ENCODE measurements at regions not wholly inside any gene's neighbourhood (a gene's known extent, or its start where the extent isn't known, plus 50 kb on each side); places are given as distances from the start of the nearest gene placed in this dataset.

- DNase-seq = no peak
- H3K4me3 ChIP-seq = no peak overlapping the region
- H3K36me3 ChIP-seq = no peaks in the 10 kb centered on the region
- H3K27me3 ChIP-seq = no peaks in the 10 kb centered on the region
- no peak overlapping the region for H3K27ac ChIP-seq
- no peak for TF ChIP-seq CTCF (IDR thresholded peaks at IDR 0.05)
- ATAC-seq = no peak
- intact Hi-C loops (cut with DNase I) = no loop called here
- no peaks in the 10 kb centered on the region for H3K4me1 ChIP-seq
- H3K9me3 ChIP-seq = no peaks in the 10 kb centered on the region
Observed at GRCh38 chr4:58600290-58600689, 1490.1 kb upstream of the IGFBP7 start.

GRCh38 chr4:58590722-58591121 is 1480.5 kb upstream of the IGFBP7 start:
- no peak for DNase-seq
- Histone ChIP-seq H3K27me3 (no peaks in the 10 kb centered on the region), H3K27ac (no peak overlapping the region), H3K4me1 (no peaks in the 10 kb centered on the region), H3K4me3 (no peak overlapping the region), H3K36me3 (no peaks in the 10 kb centered on the region), H3K9me3 (peaks cover 0 to 2% of the 10 kb centered on the region in 2 donors)
- no peak for ATAC-seq
- intact Hi-C loops (cut with DNase I) = no loop called here
- TF ChIP-seq CTCF (IDR thresholded peaks at IDR 0.05) = no peak

GRCh38 chr4:58587856-58588255 is 1477.7 kb upstream of the IGFBP7 start:
- H3K27ac ChIP-seq = no peak overlapping the region
- TF ChIP-seq CTCF (IDR thresholded peaks at IDR 0.05) = no peak
- H3K4me1 ChIP-seq = no peaks in the 10 kb centered on the region
- DNase-seq (no peak), ATAC-seq (no peak)
- H3K27me3 ChIP-seq = no peaks in the 10 kb centered on the region
- peaks cover 0 to 20% of the 10 kb centered on the region in 2 donors for H3K9me3 ChIP-seq
- no peaks in the 10 kb centered on the region for H3K36me3 ChIP-seq
- H3K4me3 ChIP-seq = no peak overlapping the region
- intact Hi-C loops (cut with DNase I) = no loop called here

GRCh38 chr4:58566260-58566659 is 1456.1 kb upstream of the IGFBP7 start:
- DNase-seq (no peak), ATAC-seq (no peak)
- Histone ChIP-seq H3K27me3 (no peaks in the 10 kb centered on the region), H3K36me3 (no peaks in the 10 kb centered on the region), H3K4me3 (no peak overlapping the region), H3K4me1 (no peaks in the 10 kb centered on the region), H3K9me3 (peaks cover 0 to 14% of the 10 kb centered on the region in 2 donors), H3K27ac (no peak overlapping the region)
- no peak for TF ChIP-seq CTCF (IDR thresholded peaks at IDR 0.05)
- intact Hi-C loops (cut with DNase I) = no loop called here

- Histone ChIP-seq H3K9me3 (peaks cover 0 to 4% of the 10 kb centered on the region in 2 donors), H3K4me3 (no peak overlapping the region), H3K36me3 (no peaks in the 10 kb centered on the region), H3K4me1 (no peaks in the 10 kb centered on the region), H3K27ac (no peak overlapping the region), H3K27me3 (no peaks in the 10 kb centered on the region)
- intact Hi-C loops (cut with DNase I) = no loop called here
- no peak for TF ChIP-seq CTCF (IDR thresholded peaks at IDR 0.05)
- ATAC-seq (no peak), DNase-seq (no peak)
Observed at GRCh38 chr4:58564695-58565475, 1454.7 kb upstream of the IGFBP7 start.

Measured in left lung (tissue), 4 donors.